ENCODE measurements at regions not wholly inside any gene's neighbourhood (a gene's known extent, or its start where the extent isn't known, plus 50 kb on each side); places are given as distances from the start of the nearest gene placed in this dataset.

DNA sequence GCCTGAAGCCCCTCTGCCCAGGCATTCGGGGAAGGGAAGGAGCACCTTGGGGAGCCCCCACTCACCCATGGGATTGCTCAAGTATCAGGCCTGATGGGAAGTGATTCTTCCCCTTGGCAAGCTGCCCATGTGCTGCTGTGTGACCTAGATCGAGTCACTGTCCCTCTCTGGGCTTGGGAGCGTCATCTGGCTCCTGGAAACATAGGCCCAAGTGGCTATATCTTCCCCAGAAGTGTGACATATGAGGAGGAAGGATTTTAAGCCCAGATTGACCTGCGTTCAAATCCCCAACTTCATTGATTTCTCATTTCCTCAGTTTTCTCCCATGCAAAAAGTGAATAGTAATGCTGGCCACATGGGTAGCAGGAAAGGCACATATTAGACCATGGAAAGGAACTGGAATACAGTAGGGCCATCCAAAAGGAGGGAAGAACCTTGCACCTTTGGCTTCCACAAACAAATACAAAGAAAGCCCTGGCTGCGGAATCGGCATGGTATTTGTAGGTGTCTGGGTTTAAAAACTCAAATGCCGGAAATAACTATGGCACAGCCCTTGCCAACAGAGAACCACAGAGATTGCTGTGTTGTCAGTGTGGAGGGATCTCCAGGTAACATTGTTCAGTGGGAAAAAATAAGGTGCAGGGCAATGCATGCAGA, 169.5 kb upstream of the ZMIZ1 start:
- no peak overlapping the region for H3K4me3 ChIP-seq
- no peaks in the 10 kb centered on the region for H3K9me3 ChIP-seq (replicated peaks in 1 of 3)
- no peaks in the 10 kb centered on the region for H3K27me3 ChIP-seq
- no peaks in the 10 kb centered on the region for H3K4me1 ChIP-seq (replicated peaks in 1 of 2)
- peak in 1 of 7 donors; percentile 13 for DNase-seq
- TF ChIP-seq CTCF (IDR thresholded peaks at IDR 0.05), result no peak
- TF ChIP-seq POLR2A (IDR thresholded peaks at IDR 0.05), result no peak
- intact Hi-C loops (cut with DNase I), result no loop called here
- peak overlapping the region in 1 of 5 donors; percentile 72 for H3K27ac ChIP-seq
- H3K36me3 ChIP-seq (replicated peaks in 1 of 2), result no peaks in the 10 kb centered on the region
- WGBS, 4 donors, result 84 to 88% (median 86%) methylated on average over 7 of the region's 7 CpGs

GRCh38 chr10:78899996-78900714, 168.6 kb upstream of the ZMIZ1 start:
- intact Hi-C loops (cut with DNase I), result no loop called here
- peak overlapping the region in 1 of 5 donors; percentile 72 for H3K27ac ChIP-seq
- DNase-seq, result peak in 2 of 7 donors; percentile 19 to 28

GRCh38 chr10:78900715-78901430, 167.9 kb upstream of the ZMIZ1 start:
- 94 to 97% (median 94%) methylated on average over 5 of the region's 5 CpGs for WGBS, 4 donors
- intact Hi-C loops (cut with DNase I), result no loop called here

More at GRCh38 chr10:78899996-78900714, 168.6 kb upstream of the ZMIZ1 start:
- H3K4me1 ChIP-seq (replicated peaks in 1 of 2), result no peaks in the 10 kb centered on the region
- no peaks in the 10 kb centered on the region for H3K9me3 ChIP-seq (replicated peaks in 1 of 3)
- no peaks in the 10 kb centered on the region for H3K27me3 ChIP-seq
- TF ChIP-seq CTCF (IDR thresholded peaks at IDR 0.05) (no peak), POLR2A (IDR thresholded peaks at IDR 0.05) (no peak)
- H3K4me3 ChIP-seq, result no peak overlapping the region
- H3K36me3 ChIP-seq (replicated peaks in 1 of 2), result no peaks in the 10 kb centered on the region
- 82 to 89% (median 86%) methylated on average over 7 to 11 of the region's 11 CpGs for WGBS, 4 donors

More at GRCh38 chr10:78900715-78901430, 167.9 kb upstream of the ZMIZ1 start:
- no peaks in the 10 kb centered on the region for H3K9me3 ChIP-seq (replicated peaks in 1 of 3)
- peak overlapping the region in 1 of 5 donors; percentile 72 for H3K27ac ChIP-seq
- H3K27me3 ChIP-seq, result no peaks in the 10 kb centered on the region
- DNase-seq, result peak in 2 of 7 donors; percentile 3 to 18
- TF ChIP-seq POLR2A (IDR thresholded peaks at IDR 0.05) (no peak), CTCF (IDR thresholded peaks at IDR 0.05) (no peak)
- H3K36me3 ChIP-seq (replicated peaks in 1 of 2), result no peaks in the 10 kb centered on the region
- H3K4me1 ChIP-seq (replicated peaks in 1 of 2), result no peaks in the 10 kb centered on the region
- H3K4me3 ChIP-seq, result no peak overlapping the region
